EL (cell line): ENCODE measurements at regions not wholly inside any gene's neighbourhood (a gene's known extent, or its start where the extent isn't known, plus 50 kb on each side); places are given as distances from the start of the nearest gene placed in this dataset.
A peak's percentile ranks its signal among the peaks of the same experiment; 100 is the strongest.
"Not testable (repeated sequence)": the region's sequence is repeated elsewhere in the genome, so short reads cannot be mapped to it uniquely, and the experiment has no call there.

ENCODE experiments used
- DNase-seq: peaks from one replicate; pipeline ENCODE4 v3.0.0-alpha.2; 2016

- no peak for DNase-seq
These were observed 773.4 kb upstream of the RAG2 start for GRCh38 chr11:37371346-37371970.

GRCh38 chr11:37370817-37371216 lies 772.8 kb upstream of the RAG2 start:
- no peak for DNase-seq

- DNase-seq: no peak
These were observed 766.3 kb upstream of the RAG2 start for GRCh38 chr11:37364246-37364839.

- DNase-seq: no peak
These were observed 755.2 kb upstream of the RAG2 start for GRCh38 chr11:37353192-37353591.

DNA sequence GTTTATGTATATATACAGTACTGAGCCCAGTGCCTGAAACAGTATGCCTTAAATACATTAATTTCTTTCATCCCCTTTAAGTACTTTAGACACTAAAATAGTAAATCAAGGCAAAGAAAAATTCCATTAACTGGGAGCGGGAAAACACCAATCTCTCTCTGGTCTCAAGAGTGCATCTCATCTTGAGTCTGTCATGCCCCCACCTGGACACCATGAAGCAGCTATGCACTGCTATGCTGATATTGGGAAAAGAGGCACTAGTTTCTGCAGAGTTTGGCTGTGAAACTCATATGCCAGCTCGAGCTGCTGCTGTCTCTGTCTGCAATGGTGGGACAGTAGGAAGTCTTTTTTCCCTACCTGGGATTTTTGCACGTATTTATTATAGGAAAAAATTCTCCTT lies 754.4 kb upstream of the RAG2 start:
- DNase-seq: no peak

DNA sequence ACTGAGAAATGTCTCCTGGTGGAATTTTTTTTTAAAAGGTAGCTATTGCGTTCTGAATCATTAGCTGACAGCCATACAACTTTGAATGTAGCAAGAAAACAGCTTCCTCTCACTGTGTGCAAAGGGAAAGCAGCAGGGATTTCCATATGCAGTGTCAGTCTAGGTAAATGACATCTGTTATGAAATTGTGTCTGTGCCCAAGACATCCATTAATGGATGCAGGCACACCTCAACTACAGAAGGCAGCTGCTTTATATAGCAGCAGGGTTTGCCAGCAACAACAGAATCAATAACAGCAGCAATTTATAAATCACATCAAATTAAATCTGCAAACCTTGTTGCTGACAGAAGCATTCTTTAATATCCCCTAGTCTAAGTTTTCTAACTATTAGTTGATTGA lies 745.3 kb upstream of the RAG2 start:
- no peak for DNase-seq

DNA sequence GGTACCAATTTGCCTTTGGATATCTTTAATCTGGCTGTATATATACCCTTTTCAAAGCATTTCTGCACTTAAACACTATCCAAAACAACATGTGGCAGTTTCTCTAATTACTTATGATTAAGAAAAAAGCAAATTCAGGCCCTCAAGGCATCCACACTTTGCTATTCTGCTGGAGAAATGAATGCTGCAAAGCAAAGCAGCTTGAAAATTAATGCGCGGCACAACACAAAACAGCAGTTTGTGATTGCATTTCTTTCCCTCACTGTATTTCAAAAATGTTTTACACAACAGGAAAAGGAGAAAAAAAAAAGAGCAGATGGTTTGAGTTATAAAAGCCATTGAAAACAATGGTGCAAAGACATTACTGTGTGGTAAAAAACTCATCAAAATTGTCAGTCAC lies 738.4 kb upstream of the RAG2 start:
- DNase-seq: no peak

GRCh38 chr11:37333345-37333744 lies 735.3 kb upstream of the RAG2 start:
- no peak for DNase-seq

GRCh38 chr11:37323843-37324242 lies 725.8 kb upstream of the RAG2 start:
- no peak for DNase-seq

GRCh38 chr11:37322333-37323194 lies 724.5 kb upstream of the RAG2 start:
- peak; percentile 4 for DNase-seq

GRCh38 chr11:37320921-37321320 lies 722.9 kb upstream of the RAG2 start:
- peak; percentile 30 for DNase-seq

GRCh38 chr11:37317803-37318202 lies 719.8 kb upstream of the RAG2 start:
- DNase-seq: no peak

- peak; percentile 2 for DNase-seq
These were observed 715.2 kb upstream of the RAG2 start for GRCh38 chr11:37313266-37313665.

GRCh38 chr11:37306563-37306962 lies 708.5 kb upstream of the RAG2 start:
- no peak for DNase-seq

- DNase-seq: not testable (repeated sequence)
These were observed 703.4 kb upstream of the RAG2 start for GRCh38 chr11:37301405-37301804.

DNA sequence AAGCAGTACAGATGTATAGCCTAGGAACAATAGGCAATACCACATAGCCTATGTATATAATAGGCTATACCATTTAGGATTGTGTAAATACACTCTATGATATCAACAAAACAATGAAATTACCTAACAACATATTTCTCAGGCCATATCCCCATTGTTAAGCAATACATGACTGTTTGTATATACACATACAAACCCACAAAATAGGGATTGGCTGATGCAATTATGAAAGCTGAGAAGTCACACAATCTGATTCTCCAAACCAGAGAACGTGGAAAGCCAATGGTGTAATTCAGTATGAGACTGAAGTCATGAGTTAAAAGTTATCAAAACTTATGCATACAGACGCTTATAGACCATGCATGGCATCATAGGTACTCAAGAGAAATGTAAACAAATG lies 700.1 kb upstream of the RAG2 start:
- no peak for DNase-seq

DNA sequence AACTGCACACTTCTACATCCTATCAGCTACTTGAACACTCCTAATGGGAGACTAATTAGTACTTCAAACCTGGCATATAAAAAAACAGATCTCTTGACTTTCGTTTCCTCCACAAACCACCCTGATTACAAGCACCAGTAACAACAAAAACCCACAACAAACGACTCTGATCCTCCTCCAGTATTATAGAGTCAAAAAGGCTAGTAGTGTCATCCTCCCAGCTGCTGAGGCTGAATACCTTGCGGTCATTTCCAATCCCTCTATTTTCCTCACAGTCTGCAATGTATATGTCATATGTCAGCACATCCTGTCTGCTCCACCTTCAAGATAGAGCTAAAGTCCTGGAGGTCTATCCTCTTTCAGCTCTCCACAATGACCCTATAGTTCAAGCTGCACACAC lies 688.9 kb upstream of the RAG2 start:
- DNase-seq: no peak

GRCh38 chr11:37282367-37282766 lies 684.3 kb upstream of the RAG2 start:
- no peak for DNase-seq

GRCh38 chr11:37280200-37280599 lies 682.2 kb upstream of the RAG2 start:
- no peak for DNase-seq

GRCh38 chr11:37277896-37278465 lies 679.9 kb upstream of the RAG2 start:
- no peak for DNase-seq

DNA sequence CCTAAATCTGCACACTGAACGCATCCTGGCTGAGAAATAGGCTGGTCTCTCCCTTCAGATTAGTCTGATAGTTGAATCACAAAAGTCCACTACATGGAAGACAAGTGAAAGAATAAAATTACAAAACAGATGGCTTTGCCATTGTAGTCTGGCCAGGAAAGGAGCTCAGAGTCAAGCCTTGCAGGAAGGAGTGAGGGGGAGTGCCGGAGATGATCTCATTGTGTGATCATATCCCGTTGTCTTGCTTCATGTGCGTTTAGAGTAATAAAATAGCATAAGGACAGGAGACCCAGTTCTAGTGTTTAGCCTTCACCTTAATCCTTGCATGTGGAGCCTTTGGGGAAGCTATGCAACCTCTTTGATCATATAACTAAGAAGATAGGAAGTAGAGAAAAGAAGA lies 666.7 kb upstream of the RAG2 start:
- peak; percentile 12 for DNase-seq

- no peak for DNase-seq
These were observed 666.0 kb upstream of the RAG2 start for GRCh38 chr11:37264060-37264459.

GRCh38 chr11:37263467-37263866 lies 665.4 kb upstream of the RAG2 start:
- not testable (repeated sequence) for DNase-seq

GRCh38 chr11:37259734-37260133 lies 661.7 kb upstream of the RAG2 start:
- DNase-seq: no peak
